ENCODE measurements at regions not wholly inside any gene's neighbourhood (a gene's known extent, or its start where the extent isn't known, plus 50 kb on each side); places are given as distances from the start of the nearest gene placed in this dataset.

GRCh38 chr1:47547753-47548573, 110.1 kb downstream of the FOXD2 start:
- no peak for DNase-seq (ENCODE audit: low read depth)

GRCh38 chr1:47548637-47549036, 110.8 kb downstream of the FOXD2 start:
- in situ Hi-C loops (cut with HindIII; ENCODE audit: low pct_unique_long_range_greater_than_20kb, low sequenced_read_pairs): no loop called here
- DNase-seq (ENCODE audit: low read depth): no peak

More at GRCh38 chr1:47547753-47548573, 110.1 kb downstream of the FOXD2 start:
- in situ Hi-C loops (cut with HindIII; ENCODE audit: low pct_unique_long_range_greater_than_20kb, low sequenced_read_pairs): no loop called here

- in situ Hi-C loops (cut with HindIII; ENCODE audit: low pct_unique_long_range_greater_than_20kb, low sequenced_read_pairs): no loop called here
Observed at GRCh38 chr1:47549532-47549931, 111.7 kb downstream of the FOXD2 start.

GRCh38 chr1:47550929-47551328, 113.1 kb downstream of the FOXD2 start:
- peak; percentile 51 for DNase-seq (ENCODE audit: low read depth)
- in situ Hi-C loops (cut with HindIII; ENCODE audit: low pct_unique_long_range_greater_than_20kb, low sequenced_read_pairs): no loop called here

More at GRCh38 chr1:47549532-47549931, 111.7 kb downstream of the FOXD2 start:
- DNase-seq (ENCODE audit: low read depth): no peak

- in situ Hi-C loops (cut with HindIII; ENCODE audit: low pct_unique_long_range_greater_than_20kb, low sequenced_read_pairs): no loop called here
Observed at GRCh38 chr1:47551971-47552528, 114.2 kb downstream of the FOXD2 start.

GRCh38 chr1:47554082-47554481, 116.2 kb downstream of the FOXD2 start:
- in situ Hi-C loops (cut with HindIII; ENCODE audit: low pct_unique_long_range_greater_than_20kb, low sequenced_read_pairs): no loop called here

More at GRCh38 chr1:47551971-47552528, 114.2 kb downstream of the FOXD2 start:
- no peak for DNase-seq (ENCODE audit: low read depth)

GRCh38 chr1:47554901-47555300, 117.1 kb downstream of the FOXD2 start:
- DNase-seq (ENCODE audit: low read depth): no peak
- in situ Hi-C loops (cut with HindIII; ENCODE audit: low pct_unique_long_range_greater_than_20kb, low sequenced_read_pairs): no loop called here

More at GRCh38 chr1:47554082-47554481, 116.2 kb downstream of the FOXD2 start:
- DNase-seq (ENCODE audit: low read depth): no peak

GRCh38 chr1:47555306-47555705, 117.5 kb downstream of the FOXD2 start:
- in situ Hi-C loops (cut with HindIII; ENCODE audit: low pct_unique_long_range_greater_than_20kb, low sequenced_read_pairs): no loop called here
- peak; percentile 85 for DNase-seq (ENCODE audit: low read depth)

GRCh38 chr1:47555841-47556560, 118.2 kb downstream of the FOXD2 start:
- in situ Hi-C loops (cut with HindIII; ENCODE audit: low pct_unique_long_range_greater_than_20kb, low sequenced_read_pairs): no loop called here
- no peak for DNase-seq (ENCODE audit: low read depth)

- peak; percentile 58 for DNase-seq (ENCODE audit: low read depth)
- in situ Hi-C loops (cut with HindIII; ENCODE audit: low pct_unique_long_range_greater_than_20kb, low sequenced_read_pairs): no loop called here
Observed at GRCh38 chr1:47557066-47557465, 119.2 kb downstream of the FOXD2 start.

- no peak for DNase-seq (ENCODE audit: low read depth)
- in situ Hi-C loops (cut with HindIII; ENCODE audit: low pct_unique_long_range_greater_than_20kb, low sequenced_read_pairs): no loop called here
Observed at GRCh38 chr1:47558601-47559593, 121.1 kb downstream of the FOXD2 start.

GRCh38 chr1:47559944-47560695, 122.3 kb downstream of the FOXD2 start:
- in situ Hi-C loops (cut with HindIII; ENCODE audit: low pct_unique_long_range_greater_than_20kb, low sequenced_read_pairs): no loop called here
- DNase-seq (ENCODE audit: low read depth): peak; percentile 35

GRCh38 chr1:47561523-47562007, 123.7 kb downstream of the FOXD2 start:
- in situ Hi-C loops (cut with HindIII; ENCODE audit: low pct_unique_long_range_greater_than_20kb, low sequenced_read_pairs): no loop called here
- DNase-seq (ENCODE audit: low read depth): no peak

GRCh38 chr1:47562147-47562546, 124.3 kb downstream of the FOXD2 start:
- in situ Hi-C loops (cut with HindIII; ENCODE audit: low pct_unique_long_range_greater_than_20kb, low sequenced_read_pairs): no loop called here

GRCh38 chr1:47562799-47563198, 125.0 kb downstream of the FOXD2 start:
- in situ Hi-C loops (cut with HindIII; ENCODE audit: low pct_unique_long_range_greater_than_20kb, low sequenced_read_pairs): no loop called here
- DNase-seq (ENCODE audit: low read depth): no peak

More at GRCh38 chr1:47562147-47562546, 124.3 kb downstream of the FOXD2 start:
- no peak for DNase-seq (ENCODE audit: low read depth)

GRCh38 chr1:47563201-47563600, 125.4 kb downstream of the FOXD2 start:
- DNase-seq (ENCODE audit: low read depth): no peak
- in situ Hi-C loops (cut with HindIII; ENCODE audit: low pct_unique_long_range_greater_than_20kb, low sequenced_read_pairs): no loop called here

GRCh38 chr1:47564570-47564969, 126.7 kb downstream of the FOXD2 start:
- DNase-seq (ENCODE audit: low read depth): no peak
- in situ Hi-C loops (cut with HindIII; ENCODE audit: low pct_unique_long_range_greater_than_20kb, low sequenced_read_pairs): no loop called here
